ENCODE measurements at regions not wholly inside any gene's neighbourhood (a gene's known extent, or its start where the extent isn't known, plus 50 kb on each side); places are given as distances from the start of the nearest gene placed in this dataset.

GRCh38 chr10:44022203-44022602 is 362.7 kb downstream of the CXCL12 start:
- TF ChIP-seq TCF7L2 (IDR thresholded peaks at IDR 0.05; ENCODE audit: borderline replicate concordance, extremely low read depth, insufficient read depth, insufficient read length) (no peak), EZH2phosphoT487 (IDR thresholded peaks at IDR 0.05; ENCODE audit: borderline replicate concordance) (no peak), ELF1 (IDR thresholded peaks at IDR 0.05; ENCODE audit: borderline replicate concordance, low read depth) (no peak), EZH2 (IDR thresholded peaks at IDR 0.05) (no peak), POLR2AphosphoS5 (IDR thresholded peaks at IDR 0.05; ENCODE audit: low read depth, low read length) (no peak), POLR2A (IDR thresholded peaks at IDR 0.05; ENCODE audit: borderline replicate concordance, extremely low read depth, insufficient read depth, insufficient read length) (no peak)
- TF ChIP-seq, protein P1, sequence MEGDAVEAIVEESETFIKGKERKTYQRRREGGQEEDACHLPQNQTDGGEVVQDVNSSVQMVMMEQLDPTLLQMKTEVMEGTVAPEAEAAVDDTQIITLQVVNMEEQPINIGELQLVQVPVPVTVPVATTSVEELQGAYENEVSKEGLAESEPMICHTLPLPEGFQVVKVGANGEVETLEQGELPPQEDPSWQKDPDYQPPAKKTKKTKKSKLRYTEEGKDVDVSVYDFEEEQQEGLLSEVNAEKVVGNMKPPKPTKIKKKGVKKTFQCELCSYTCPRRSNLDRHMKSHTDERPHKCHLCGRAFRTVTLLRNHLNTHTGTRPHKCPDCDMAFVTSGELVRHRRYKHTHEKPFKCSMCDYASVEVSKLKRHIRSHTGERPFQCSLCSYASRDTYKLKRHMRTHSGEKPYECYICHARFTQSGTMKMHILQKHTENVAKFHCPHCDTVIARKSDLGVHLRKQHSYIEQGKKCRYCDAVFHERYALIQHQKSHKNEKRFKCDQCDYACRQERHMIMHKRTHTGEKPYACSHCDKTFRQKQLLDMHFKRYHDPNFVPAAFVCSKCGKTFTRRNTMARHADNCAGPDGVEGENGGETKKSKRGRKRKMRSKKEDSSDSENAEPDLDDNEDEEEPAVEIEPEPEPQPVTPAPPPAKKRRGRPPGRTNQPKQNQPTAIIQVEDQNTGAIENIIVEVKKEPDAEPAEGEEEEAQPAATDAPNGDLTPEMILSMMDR (IDR thresholded peaks at IDR 0.05 in 2 of 3, conservative IDR thresholded peaks at IDR 0.05 in 1 of 3; ENCODE audit: borderline replicate concordance in 1 of 3, insufficient read depth in 1 of 3, low read depth in 2 of 3, low read length in 2 of 3) = no peak
- TF ChIP-seq, protein P2, sequence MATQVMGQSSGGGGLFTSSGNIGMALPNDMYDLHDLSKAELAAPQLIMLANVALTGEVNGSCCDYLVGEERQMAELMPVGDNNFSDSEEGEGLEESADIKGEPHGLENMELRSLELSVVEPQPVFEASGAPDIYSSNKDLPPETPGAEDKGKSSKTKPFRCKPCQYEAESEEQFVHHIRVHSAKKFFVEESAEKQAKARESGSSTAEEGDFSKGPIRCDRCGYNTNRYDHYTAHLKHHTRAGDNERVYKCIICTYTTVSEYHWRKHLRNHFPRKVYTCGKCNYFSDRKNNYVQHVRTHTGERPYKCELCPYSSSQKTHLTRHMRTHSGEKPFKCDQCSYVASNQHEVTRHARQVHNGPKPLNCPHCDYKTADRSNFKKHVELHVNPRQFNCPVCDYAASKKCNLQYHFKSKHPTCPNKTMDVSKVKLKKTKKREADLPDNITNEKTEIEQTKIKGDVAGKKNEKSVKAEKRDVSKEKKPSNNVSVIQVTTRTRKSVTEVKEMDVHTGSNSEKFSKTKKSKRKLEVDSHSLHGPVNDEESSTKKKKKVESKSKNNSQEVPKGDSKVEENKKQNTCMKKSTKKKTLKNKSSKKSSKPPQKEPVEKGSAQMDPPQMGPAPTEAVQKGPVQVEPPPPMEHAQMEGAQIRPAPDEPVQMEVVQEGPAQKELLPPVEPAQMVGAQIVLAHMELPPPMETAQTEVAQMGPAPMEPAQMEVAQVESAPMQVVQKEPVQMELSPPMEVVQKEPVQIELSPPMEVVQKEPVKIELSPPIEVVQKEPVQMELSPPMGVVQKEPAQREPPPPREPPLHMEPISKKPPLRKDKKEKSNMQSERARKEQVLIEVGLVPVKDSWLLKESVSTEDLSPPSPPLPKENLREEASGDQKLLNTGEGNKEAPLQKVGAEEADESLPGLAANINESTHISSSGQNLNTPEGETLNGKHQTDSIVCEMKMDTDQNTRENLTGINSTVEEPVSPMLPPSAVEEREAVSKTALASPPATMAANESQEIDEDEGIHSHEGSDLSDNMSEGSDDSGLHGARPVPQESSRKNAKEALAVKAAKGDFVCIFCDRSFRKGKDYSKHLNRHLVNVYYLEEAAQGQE (IDR thresholded peaks at IDR 0.05; ENCODE audit: low read depth) = no peak

Measured in HCT116 (cell line).